ENCODE measurements at regions not wholly inside any gene's neighbourhood (a gene's known extent, or its start where the extent isn't known, plus 50 kb on each side); places are given as distances from the start of the nearest gene placed in this dataset.
"Not testable (repeated sequence)": the region's sequence is repeated elsewhere in the genome, so short reads cannot be mapped to it uniquely, and the experiment has no call there.

DNA sequence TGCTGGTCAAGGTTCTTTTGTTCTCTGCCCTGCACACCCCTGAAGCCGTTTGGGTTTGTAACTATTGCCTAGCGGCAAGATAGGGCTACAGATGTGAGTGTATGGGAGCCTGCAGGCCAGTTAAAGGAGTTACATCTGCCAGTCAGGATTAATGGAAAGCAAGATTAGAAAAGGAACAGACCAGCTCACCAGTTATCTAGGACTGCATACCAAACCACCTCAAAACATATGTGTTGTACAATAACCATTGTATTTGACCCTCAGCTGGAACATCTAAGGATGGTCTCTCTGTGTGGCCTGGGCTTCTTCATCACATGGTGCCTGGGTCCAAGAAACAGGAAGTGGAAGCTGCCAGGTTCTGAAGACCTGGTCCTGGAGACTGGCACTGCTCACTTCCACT, 52.5 kb upstream of the FBXO28 start:
- DNase-seq (ENCODE audit: low read depth in 3 of 3): no peak

DNA sequence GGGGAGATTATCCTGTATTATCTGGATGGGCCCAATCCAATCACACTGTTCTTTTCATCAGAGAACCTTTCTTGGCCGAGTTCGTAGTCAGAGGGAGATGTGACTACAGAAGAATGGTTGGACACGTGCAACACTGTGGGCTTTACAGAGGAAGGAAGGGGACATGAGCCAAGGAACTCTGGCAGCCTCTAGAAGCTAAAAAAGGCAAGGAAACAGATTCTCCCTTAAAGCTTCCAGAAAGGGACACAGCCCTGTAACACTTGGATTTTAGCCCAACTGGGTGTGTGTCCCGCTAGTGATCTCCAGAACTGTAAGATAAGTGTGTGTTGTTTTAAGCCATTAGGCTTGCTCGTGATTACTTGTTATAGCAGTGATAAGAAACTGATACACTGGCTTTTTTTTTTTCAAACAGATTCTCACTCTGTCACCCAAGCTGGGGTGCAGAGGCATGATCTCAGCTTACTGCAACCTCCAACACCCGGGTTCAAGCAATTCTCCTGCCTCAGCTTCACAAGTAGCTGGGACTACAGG, 53.9 kb upstream of the FBXO28 start:
- DNase-seq (ENCODE audit: low read depth in 3 of 3): no peak

DNA sequence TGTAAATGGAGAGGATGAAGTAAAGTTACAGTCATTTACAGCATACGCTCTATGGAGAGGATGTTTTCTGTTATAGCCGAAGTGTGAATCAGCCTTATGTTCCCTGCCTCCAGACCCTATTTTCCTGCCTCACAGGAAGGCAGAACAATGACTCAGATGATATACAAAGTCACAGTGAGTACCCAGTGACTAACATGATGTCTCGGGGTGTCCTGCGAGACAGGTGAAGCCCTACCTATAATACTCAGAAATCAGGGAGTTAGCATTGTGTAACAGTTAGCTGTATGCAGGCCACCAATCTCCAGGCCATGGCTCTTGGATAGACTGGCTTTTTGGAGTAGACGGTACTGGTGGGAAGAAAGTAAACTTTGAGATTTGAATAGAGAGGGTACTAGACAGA, 55.6 kb upstream of the FBXO28 start:
- DNase-seq (ENCODE audit: low read depth in 3 of 3): no peak

DNA sequence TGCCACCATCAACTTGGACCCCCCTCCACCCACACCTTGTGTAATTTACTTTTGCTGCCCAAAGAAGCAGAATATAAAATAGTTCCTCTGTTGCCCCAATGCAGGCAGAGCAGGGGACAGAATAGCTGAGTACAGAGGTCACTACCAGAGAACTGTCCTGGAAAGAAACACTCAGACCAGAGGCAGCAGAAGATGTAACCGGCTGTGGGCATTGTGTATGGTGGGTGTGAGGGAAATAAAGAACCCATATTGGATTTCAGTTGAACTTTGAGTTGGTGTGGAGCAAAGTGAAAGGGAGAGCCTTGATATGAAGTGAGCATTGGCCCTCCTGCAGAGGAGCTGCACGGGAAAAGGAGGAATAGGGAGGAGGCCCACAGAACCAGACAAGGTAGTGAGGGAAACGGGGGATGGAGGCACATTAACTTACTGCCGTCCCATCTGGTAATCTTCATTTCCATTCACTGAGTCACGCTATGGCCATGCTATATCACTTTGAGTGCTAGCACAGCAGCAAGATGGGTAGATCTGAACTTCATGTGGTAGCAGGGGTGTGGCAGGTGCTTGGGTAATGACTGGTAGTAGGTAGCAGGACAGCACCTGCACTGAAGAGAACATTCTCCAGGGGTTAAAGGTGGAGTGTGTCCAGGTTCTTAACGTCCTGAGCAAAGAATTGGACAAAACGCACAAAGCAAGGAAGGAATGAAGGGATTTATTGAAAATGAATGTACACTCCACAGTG, 56.3 kb upstream of the FBXO28 start:
- DNase-seq (ENCODE audit: low read depth in 3 of 3): no peak

DNA sequence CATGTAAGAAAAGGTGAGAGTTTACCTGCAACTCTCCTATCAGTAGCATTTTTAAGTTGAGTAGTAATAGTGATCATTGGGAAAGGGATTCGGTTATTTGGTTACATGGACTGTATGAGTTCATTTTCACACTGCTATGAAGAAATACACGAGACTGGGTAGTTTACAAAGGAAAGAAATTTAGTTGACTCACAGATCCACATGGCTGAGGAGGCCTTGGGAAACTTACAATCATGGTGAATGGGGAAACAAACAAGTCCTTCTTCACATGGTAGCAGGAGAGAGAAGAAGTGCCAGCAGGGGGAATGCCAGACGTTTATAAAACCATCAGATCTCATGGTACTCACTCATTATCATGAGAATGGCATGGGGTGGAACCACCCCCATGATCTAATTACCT, 59.3 kb upstream of the FBXO28 start:
- no peak for DNase-seq (ENCODE audit: low read depth in 3 of 3)

DNA sequence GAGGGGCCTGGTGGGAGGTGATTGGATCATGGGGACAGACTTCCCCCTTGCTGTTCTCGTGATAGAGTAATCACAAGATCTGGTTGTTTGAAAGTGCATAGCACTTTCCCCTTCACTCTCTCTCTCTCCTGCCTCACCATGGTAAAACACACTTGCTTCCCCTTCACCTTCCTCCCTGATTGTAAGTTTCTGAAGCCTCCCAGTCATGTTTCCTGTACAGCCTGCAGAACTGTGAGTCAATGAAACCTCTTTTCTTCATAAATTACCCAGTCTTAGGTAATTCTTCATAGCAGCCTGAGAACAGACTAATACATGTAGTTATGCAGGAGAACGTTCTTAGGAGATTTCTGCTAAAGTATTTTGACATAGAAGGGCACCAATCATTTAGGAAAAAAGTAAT, 59.9 kb upstream of the FBXO28 start:
- DNase-seq (ENCODE audit: low read depth in 3 of 3): no peak

DNA sequence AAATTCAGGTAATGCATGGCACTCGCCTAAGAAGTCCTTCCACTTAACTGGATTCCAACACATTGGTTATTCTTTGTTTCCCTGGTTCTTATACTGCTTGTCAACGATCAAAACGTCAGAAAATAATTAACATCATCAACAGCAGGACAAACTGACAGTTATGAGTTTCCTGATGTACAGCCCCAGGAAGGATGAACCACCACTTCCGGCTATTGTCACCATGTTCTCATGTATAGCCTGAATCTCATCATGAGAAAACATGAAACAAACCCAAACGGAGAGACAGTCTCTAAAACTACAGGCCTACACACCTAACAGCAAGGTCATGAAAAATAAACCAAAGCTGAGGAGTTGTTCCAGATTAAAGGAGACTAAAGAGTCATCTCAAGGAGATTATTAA, 60.5 kb upstream of the FBXO28 start:
- no peak for DNase-seq (ENCODE audit: low read depth in 3 of 3)

DNA sequence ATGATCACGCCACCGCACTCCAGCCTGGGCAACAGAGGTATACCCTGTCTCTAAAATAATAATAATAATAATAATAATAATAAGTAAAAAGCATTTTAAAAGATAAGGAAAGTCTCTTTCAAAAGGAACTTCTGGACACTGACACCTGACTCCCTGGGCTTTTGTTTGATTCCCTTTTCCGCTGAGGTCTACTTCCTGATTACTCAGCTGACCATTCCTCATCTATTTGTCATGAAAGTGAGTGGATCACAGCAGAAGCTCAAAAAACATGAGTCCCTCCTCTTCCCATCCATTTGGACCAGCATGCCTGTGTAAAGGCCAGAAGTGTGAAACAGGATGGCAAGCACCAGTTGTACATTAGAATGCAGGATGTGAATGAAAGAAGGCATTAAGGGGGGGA, 61.1 kb upstream of the FBXO28 start:
- DNase-seq (ENCODE audit: low read depth in 3 of 3): no peak

DNA sequence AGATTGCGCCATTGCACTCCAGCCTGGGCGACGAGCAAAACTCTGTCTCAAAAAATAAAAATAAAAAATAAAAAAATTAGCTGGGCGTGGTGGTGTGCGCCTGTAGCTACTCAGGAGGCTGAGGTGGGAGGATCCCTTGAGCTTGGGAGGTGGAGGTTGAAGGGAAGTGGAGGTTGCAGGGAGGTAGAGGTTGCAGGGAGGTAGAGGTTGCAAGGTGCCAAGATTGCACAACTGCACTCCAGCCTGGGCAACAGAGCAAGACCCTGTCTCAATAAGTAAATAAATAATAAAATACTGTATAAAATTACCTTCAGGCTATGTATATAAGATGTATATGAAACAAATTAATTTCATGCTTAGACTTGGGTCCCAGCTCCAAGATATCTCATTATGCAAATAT, 62.1 kb upstream of the FBXO28 start:
- not testable (repeated sequence) for DNase-seq (ENCODE audit: low read depth in 3 of 3)

DNA sequence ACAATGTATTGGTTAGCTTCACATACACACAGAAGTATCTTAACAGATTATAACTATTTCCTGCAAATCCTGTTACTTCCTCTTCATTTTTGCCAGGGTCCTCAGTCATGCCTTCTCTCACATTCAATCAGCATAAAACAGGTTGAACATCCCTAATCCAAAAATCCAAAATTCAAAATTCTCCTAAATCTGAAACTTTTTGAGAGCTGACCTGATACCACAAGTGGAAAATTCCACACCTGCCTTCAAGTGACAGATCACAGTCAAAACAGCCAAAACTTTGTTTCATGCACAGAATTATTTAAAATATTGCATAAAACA, 62.9 kb upstream of the FBXO28 start:
- no peak for DNase-seq (ENCODE audit: low read depth in 3 of 3)

DNA sequence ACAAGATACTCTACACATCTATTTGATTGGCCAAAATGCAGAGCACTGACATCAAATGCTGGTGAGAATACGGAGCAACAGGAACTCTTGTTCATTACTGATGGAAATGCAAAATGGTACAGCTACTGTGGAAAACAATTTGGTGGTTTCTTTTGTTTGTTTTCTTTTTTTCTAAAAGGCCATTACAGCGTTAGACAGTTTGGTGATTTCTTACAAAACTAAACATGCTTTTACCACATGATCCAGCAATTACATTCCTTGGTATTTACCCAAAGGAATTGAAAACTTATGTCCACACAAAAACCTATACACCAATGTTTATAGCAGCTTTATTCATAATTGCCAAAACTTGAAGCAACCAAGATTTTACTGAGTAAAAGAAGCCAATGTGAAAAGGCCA, 66.4 kb upstream of the FBXO28 start:
- no peak for DNase-seq (ENCODE audit: low read depth in 3 of 3)

DNA sequence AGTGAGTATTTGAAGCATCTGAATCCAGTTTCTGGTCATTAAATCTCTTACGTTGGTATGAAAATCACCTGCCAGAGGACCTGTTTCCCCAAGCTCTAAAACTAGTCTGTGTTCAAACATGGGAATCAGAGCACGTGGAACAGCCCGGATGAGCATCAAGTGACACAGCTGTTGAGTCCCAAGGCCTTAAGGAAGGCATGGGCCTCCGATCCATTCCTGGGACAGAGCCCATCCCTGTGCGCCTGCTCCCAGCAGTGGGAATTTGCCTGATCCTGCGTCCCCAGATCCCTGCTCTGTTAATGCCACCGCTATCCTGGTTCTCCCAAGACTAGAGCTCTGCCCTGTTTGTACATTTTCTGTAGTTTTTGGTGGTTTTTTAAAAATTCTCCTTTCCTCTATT, 68.4 kb upstream of the FBXO28 start:
- no peak for DNase-seq (ENCODE audit: low read depth in 3 of 3)

DNA sequence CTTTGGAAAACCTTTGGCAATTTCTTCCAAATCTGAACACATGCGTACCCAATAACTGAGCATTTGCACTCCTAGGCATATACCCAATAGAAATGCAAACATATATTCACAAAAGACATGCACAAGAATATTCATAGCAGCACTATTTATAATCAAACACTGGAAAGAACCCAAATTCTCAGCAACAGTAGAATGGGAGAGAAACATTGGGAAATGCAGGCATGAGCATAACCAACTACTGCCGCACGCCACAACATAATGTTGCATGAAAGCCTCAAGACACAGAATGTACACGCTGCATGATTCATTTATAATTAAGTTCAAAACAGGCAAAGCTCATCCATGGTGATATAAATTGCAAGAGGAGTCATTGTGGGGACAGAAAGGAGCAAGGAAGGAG, 69.5 kb upstream of the FBXO28 start:
- DNase-seq (ENCODE audit: low read depth in 3 of 3): no peak

DNA sequence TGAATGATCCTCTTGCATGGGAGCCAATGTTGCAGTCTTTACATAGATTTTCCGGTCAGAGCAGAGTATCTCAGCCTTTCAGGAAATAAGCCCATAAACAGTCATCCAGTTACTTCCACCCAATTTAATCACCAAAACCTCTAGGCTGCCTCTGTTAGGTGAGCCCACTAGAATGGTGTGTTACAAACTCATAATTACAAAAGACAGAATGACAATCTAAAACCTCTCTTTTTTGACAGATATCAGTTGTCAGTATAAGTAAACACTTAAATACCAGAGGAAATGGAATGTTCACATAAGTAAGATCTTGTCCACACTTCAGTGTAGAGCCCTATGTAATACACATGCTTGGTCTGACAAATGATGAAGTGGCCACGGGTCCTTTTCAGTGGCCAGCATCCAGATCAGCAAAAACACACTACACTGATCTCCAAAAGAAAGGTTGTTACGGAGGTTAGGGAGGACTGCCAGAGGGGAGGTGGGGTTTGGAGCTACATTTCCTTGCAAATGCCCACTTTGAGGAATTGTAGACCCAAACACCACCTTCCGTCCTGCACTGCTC, 71.3 kb upstream of the FBXO28 start:
- DNase-seq (ENCODE audit: low read depth in 3 of 3): no peak

DNA sequence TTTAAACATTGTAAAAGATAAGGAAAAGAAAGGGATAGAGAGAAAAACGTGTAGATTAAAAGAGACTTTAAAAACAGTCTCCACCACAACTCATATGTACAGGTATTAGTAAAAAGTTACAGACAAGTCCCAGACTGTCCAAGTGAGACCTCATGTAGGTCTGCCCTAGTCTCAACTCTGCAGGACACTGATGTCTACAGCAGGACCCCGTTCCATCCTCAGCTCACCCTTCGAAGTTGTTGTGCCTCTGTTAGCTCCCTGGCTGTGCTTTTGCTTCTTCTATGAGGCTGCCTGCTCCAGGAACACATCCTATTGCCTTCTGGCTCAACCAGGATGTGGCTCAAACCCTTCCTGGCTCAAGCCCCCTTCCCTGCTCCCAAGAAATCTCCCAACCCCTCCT, 72.9 kb upstream of the FBXO28 start:
- no peak for DNase-seq (ENCODE audit: low read depth in 3 of 3)

DNA sequence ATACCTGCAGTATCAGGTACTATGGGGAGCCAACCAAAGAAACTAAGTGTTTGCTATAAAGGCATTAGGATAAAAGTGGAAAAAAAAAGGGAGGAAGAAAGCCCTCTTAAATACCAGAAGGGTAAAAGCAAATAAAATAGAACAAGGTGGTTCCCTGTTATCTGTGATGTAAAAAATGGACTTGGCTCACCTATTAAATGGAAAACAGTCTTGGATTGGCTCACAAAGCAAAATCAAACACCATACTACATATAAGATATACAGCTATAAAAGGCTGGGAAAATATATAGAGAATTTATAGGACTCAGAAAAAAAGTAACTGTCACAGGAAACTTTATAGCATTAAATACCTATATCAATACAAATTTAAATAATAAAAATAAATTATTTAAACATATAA, 73.5 kb upstream of the FBXO28 start:
- DNase-seq (ENCODE audit: low read depth in 3 of 3): not testable (repeated sequence)

DNA sequence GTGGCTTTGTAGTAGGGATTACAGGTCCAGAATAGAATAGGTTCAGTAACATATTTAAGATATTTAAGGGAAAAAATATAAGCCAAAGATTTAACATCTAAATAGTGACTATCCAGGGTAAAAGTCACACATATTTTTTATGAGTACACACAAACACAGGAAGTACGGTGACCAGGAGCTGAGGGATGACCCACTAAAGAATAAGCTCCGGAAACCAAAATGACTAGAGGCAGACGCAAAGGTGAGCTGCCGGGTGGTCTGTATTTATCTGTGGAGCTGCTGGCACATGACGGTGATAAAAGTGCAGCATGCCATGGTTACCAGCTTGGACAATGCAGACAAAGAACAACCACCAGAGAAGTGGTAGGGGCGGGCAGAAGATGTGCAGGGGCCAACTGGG, 73.9 kb upstream of the FBXO28 start:
- DNase-seq (ENCODE audit: low read depth in 3 of 3): not testable (repeated sequence)

DNA sequence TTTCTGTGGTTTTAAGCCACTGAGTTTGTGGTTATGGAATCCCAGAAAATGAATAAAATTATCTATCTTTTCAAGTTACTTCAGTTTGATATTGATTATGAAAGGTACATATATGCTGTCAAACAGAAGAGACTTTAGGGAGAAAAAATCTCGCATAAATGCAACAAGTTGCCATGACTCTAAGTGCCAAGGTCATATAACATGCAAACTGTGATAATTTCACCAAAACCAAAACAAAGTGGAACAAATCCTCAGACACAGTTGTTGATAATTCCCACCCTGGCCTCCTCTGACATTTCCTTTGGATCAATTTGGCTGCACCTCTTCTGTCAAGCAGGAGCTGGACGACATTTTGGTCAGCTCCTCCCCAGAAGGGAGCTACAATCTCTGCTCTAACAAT, 75.1 kb upstream of the FBXO28 start:
- DNase-seq (ENCODE audit: low read depth in 3 of 3): not testable (repeated sequence)

DNA sequence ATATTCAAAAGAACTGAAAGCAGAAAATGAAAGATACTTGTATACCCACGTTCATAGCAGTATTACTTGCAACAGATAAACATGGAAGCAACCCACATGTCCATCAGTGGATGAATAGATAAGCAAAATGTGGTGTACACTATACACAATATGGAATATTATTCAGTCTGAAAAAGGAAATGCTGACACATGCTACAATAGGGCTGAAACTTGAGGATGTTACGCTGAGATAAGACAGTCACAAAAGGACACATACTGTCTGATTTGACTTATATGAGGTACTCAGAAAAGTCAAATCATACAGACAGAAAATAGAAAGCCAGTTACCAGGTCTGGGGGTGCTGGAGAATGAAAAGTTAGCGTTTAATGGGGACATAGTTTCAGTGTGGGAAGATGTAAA, 76.5 kb upstream of the FBXO28 start:
- not testable (repeated sequence) for DNase-seq (ENCODE audit: low read depth in 3 of 3)

DNA sequence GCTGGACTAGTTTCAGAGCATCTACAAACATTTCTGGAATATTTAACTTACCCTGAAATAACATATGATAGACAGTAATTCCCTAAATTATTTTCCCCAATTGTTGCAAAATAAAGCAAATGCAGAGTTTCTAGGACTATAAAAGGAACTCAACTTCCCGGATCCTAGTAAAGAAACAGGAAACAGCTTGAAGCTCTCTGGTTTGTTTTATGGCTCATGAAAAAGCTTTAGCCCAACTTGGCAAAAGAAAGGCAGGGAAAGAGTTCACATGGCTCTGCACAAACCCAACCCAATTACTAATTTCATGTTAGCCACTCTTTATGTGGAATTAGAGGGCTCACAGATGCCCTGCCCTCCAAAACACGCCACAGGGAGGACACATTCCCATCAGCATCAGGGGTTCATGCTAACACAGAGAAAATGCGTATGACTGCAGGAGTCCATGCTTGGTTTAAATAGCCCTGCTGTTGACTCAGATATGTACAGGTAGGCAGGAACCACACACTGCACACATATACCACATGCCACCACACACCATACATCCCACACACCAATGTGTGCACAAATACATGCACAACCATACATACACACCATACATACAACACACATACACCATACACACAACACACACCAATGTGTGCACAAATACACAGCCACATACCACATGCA, 81.2 kb upstream of the FBXO28 start:
- not testable (repeated sequence) for DNase-seq (ENCODE audit: low read depth in 3 of 3)

DNA sequence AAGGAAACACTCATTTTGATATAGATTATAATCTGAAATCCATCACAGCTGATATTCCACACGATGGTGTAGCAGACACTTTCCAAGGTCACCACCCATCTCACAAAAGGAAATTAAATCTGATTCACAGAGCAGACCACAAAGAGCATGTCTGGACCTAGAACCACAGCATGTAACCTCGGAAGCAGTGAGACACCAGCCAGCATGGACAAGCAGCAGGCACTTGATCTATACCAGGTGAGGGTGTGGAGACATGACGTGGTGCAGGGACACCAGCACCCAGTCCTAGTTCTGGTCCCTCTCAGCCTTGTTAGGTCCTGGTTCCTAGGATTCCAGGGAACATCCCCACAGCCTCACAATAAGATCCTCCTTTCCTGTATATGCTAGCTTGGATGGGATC, 81.9 kb upstream of the FBXO28 start:
- DNase-seq (ENCODE audit: low read depth in 3 of 3): not testable (repeated sequence)

DNA sequence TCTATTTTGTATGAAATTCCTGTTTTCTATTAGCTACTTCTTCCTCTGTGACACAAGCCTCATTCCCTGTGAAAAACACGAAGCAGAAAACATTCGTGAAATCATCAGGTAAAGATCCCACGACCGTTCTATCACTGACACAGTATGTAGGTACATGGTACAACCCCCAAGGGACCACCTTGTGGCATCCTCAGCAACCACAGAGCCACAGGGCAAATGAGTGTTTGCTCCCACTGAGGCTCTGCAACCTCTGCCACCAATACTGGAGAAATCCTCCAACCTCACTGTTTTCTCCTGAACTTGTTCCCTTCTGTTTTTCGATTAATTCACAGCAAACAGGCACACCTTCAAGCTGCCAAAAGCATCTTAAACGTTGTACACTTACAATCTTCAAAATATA, 83.7 kb upstream of the FBXO28 start:
- DNase-seq (ENCODE audit: low read depth in 3 of 3): not testable (repeated sequence)

DNA sequence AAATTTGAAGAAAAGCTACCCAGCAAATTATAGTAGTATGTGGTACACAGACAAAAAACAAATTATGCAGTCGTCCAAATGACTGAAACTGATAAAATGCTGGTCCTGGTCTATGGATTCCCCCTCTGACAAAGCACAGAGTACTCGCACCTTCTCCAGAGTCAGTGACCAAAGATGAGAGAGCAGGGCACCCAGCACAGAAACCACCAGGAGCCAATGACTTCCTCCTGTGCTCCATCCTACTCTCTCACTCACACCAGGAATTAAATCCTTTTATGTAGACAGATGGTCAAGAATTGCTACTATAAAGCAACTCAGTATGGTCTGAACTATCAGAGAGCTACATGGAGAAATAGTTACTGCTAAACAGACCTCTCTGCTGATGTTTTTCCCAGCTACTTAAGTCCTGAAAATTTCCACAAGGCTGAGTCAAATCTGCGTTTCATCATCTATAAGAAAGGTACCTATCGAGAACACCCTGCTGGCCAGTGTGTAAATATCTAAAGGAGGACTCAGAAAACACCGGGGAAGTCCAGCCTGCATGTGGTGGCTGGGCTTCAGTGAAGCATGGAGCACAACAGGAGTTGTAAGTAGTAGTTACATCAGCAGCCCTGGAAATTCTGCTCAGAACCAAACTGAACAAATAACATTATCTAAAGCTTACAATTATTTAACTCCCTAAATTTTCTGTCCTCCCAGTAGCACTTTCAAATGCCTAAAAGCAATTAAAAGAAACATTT, 84.5 kb upstream of the FBXO28 start:
- DNase-seq (ENCODE audit: low read depth in 3 of 3): not testable (repeated sequence)
